Prostate gland (tissue), 2 donors: ENCODE measurements at regions not wholly inside any gene's neighbourhood (a gene's known extent, or its start where the extent isn't known, plus 50 kb on each side); places are given as distances from the start of the nearest gene placed in this dataset.

Experiments used
- CTCF ChIP-seq, 4 experiments: fragments of 200-600 bp in 2 of 4; fragments of 450-650 bp in 2 of 4; sonication (generic) in 2 of 4; IDR thresholded peaks; 1 replicate in 3 of 4; 2 replicates in 1 of 4; pipeline ENCODE4 v1.5.1; 2016 to 2019; ENCODE audit warnings: antibody characterized with exemption in 4 of 4, mild to moderate bottlenecking in 2 of 4, moderate library complexity in 2 of 4
- POLR2A ChIP-seq: fragments of 450-650 bp; IDR thresholded peaks from one replicate; pipeline ENCODE4 v1.6.1; 2016; ENCODE audit warnings: antibody characterized with exemption, mild to moderate bottlenecking
- POLR2AphosphoS5 ChIP-seq: sonication (generic); formaldehyde crosslinking; IDR thresholded peaks from one replicate; pipeline ENCODE4 v1.6.1; 2017; ENCODE audit warnings: antibody characterized with exemption

GRCh38 chr9:86764221-86764624, 183.1 kb downstream of the GAS1 start:
- TF ChIP-seq CTCF (IDR thresholded peaks at IDR 0.05) (no peak), POLR2A (no peak), POLR2AphosphoS5 (no peak)
